Activated B cell treated with CpG ODN at 0.5 μM for 24 hours (primary cell): ENCODE measurements at regions not wholly inside any gene's neighbourhood (a gene's known extent, or its start where the extent isn't known, plus 50 kb on each side); places are given as distances from the start of the nearest gene placed in this dataset.

Experiments
- ATAC-seq: fragments of 200-7000 bp; cut with Tn5 transposase; one replicate; pipeline ENCODE4 v1.10.0; 2021; ENCODE audit warnings: low read depth, mild to moderate bottlenecking, moderate library complexity
- CTCF ChIA-PET: fragments of 350-600 bp; sonication (Branson Sonifier 250); formaldehyde crosslinking; loops from one replicate; lab custom pipeline; 2021; ENCODE audit warnings: antibody characterized with exemption; lab: Charles Lee
- POLR2A ChIA-PET: fragments of 350-600 bp; sonication (Branson Sonifier 250); formaldehyde crosslinking; loops from one replicate; lab custom pipeline; 2021; ENCODE audit warnings: antibody characterized with exemption; lab: Charles Lee
- DNase-seq: peaks from one replicate; pipeline ENCODE4 v3.0.0; 2022
- H3K27ac Mint-ChIP-seq: one replicate; pipeline ENCODE4 v1.8.0; 2020; ENCODE audit warnings: mixed read lengths
- H3K27me3 Mint-ChIP-seq: one replicate; pipeline ENCODE4 v1.8.0; 2021; ENCODE audit warnings: mixed read lengths
- H3K36me3 Mint-ChIP-seq: one replicate; pipeline ENCODE4 v1.8.0; 2021; ENCODE audit warnings: low read depth, mixed read lengths
- H3K4me1 Mint-ChIP-seq: one replicate; pipeline ENCODE4 v1.8.0; 2021; ENCODE audit warnings: mixed read lengths
- H3K4me3 Mint-ChIP-seq: one replicate; pipeline ENCODE4 v1.8.0; 2020; ENCODE audit warnings: mild to moderate bottlenecking, mixed read lengths
- H3K9me3 Mint-ChIP-seq: one replicate; pipeline ENCODE4 v1.8.0; 2020; ENCODE audit warnings: mixed read lengths
- CTCF ChIP-seq: fragments of 200-600 bp; IDR thresholded peaks from one replicate; pipeline ENCODE4 v1.8.0; 2022; ENCODE audit warnings: antibody characterized with exemption, mild to moderate bottlenecking
- intact Hi-C: fragments of 100-400 bp; cut with micrococcal nuclease; formaldehyde crosslinking; loops from one replicate; pipeline ENCODE4 v1.15.1; 2024

GRCh38 chr13:106210324-106210723 lies 325.1 kb downstream of the EFNB2 start:
- no peaks in the 10 kb centered on the region for H3K36me3 Mint-ChIP-seq
- no peaks in the 10 kb centered on the region for H3K9me3 Mint-ChIP-seq
- no peak overlapping the region for H3K4me3 Mint-ChIP-seq
- no peak for TF ChIP-seq CTCF
- ChIA-PET POLR2A (no interaction called here), CTCF (no interaction called here)
- no peak for ATAC-seq
- no peak for DNase-seq
- no peak overlapping the region for H3K27ac Mint-ChIP-seq
- H3K4me1 Mint-ChIP-seq: no peaks in the 10 kb centered on the region
- intact Hi-C loops: no loop called here
- H3K27me3 Mint-ChIP-seq: no peaks in the 10 kb centered on the region

- intact Hi-C loops: no loop called here
- no peaks in the 10 kb centered on the region for H3K36me3 Mint-ChIP-seq
- no peaks in the 10 kb centered on the region for H3K4me1 Mint-ChIP-seq
- peaks cover 1% of the 10 kb centered on the region for H3K9me3 Mint-ChIP-seq
- ATAC-seq (no peak), DNase-seq (no peak)
- no peak for TF ChIP-seq CTCF
- no peaks in the 10 kb centered on the region for H3K27me3 Mint-ChIP-seq
- ChIA-PET CTCF (no interaction called here), POLR2A (no interaction called here)
- H3K4me3 Mint-ChIP-seq: no peak overlapping the region
- no peak overlapping the region for H3K27ac Mint-ChIP-seq
These were observed 329.6 kb downstream of the EFNB2 start for GRCh38 chr13:106205871-106206270.

GRCh38 chr13:106197496-106197895 lies 338.0 kb downstream of the EFNB2 start:
- H3K4me1 Mint-ChIP-seq: no peaks in the 10 kb centered on the region
- DNase-seq (no peak), ATAC-seq (no peak)
- intact Hi-C loops: no loop called here
- H3K36me3 Mint-ChIP-seq: no peaks in the 10 kb centered on the region
- ChIA-PET CTCF (no interaction called here), POLR2A (no interaction called here)
- peaks cover 1% of the 10 kb centered on the region for H3K9me3 Mint-ChIP-seq
- TF ChIP-seq CTCF: no peak
- no peaks in the 10 kb centered on the region for H3K27me3 Mint-ChIP-seq
- no peak overlapping the region for H3K4me3 Mint-ChIP-seq
- H3K27ac Mint-ChIP-seq: no peak overlapping the region

GRCh38 chr13:106187501-106188095 lies 347.9 kb downstream of the EFNB2 start:
- no peak for TF ChIP-seq CTCF
- intact Hi-C loops: no loop called here
- POLR2A ChIA-PET: no interaction called here
- H3K27ac Mint-ChIP-seq: no peak overlapping the region
- no peaks in the 10 kb centered on the region for H3K4me1 Mint-ChIP-seq
- no peaks in the 10 kb centered on the region for H3K36me3 Mint-ChIP-seq
- no peaks in the 10 kb centered on the region for H3K27me3 Mint-ChIP-seq
- CTCF ChIA-PET: no interaction called here
- peaks cover 5% of the 10 kb centered on the region for H3K9me3 Mint-ChIP-seq
- no peak overlapping the region for H3K4me3 Mint-ChIP-seq
- DNase-seq (no peak), ATAC-seq (no peak)

GRCh38 chr13:106187101-106187500 lies 348.4 kb downstream of the EFNB2 start:
- Mint-ChIP-seq H3K27ac (no peak overlapping the region), H3K4me3 (no peak overlapping the region)
- TF ChIP-seq CTCF: no peak

More at GRCh38 chr13:106187101-106187500, 348.4 kb downstream of the EFNB2 start:
- DNase-seq (no peak), ATAC-seq (no peak)
- Mint-ChIP-seq H3K9me3 (peaks cover 5% of the 10 kb centered on the region), H3K27me3 (no peaks in the 10 kb centered on the region), H3K4me1 (no peaks in the 10 kb centered on the region), H3K36me3 (no peaks in the 10 kb centered on the region)
- ChIA-PET CTCF (no interaction called here), POLR2A (no interaction called here)
- intact Hi-C loops: no loop called here
